ENCODE measurements at regions not wholly inside any gene's neighbourhood (a gene's known extent, or its start where the extent isn't known, plus 50 kb on each side); places are given as distances from the start of the nearest gene placed in this dataset.

DNA sequence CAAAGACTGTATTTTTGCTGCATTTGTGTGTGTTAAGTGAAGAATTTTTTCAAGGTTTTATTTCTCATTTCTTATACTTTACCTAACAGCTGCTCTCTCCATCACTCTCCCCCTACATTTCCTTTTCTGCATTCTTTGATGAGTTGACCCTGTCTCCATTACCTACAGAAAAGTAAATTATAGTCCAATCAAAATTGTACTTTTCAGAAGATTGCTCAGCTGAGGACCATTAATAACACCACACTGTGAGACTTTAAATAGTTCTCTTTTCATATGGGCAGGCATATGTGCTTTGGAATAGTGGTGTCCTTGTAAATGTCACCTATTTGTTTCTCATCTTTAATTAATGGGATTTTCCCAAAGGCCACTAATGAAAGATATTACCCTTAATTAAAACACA lies 234.7 kb upstream of the GPR149 start:
- TF ChIP-seq, protein P1, sequence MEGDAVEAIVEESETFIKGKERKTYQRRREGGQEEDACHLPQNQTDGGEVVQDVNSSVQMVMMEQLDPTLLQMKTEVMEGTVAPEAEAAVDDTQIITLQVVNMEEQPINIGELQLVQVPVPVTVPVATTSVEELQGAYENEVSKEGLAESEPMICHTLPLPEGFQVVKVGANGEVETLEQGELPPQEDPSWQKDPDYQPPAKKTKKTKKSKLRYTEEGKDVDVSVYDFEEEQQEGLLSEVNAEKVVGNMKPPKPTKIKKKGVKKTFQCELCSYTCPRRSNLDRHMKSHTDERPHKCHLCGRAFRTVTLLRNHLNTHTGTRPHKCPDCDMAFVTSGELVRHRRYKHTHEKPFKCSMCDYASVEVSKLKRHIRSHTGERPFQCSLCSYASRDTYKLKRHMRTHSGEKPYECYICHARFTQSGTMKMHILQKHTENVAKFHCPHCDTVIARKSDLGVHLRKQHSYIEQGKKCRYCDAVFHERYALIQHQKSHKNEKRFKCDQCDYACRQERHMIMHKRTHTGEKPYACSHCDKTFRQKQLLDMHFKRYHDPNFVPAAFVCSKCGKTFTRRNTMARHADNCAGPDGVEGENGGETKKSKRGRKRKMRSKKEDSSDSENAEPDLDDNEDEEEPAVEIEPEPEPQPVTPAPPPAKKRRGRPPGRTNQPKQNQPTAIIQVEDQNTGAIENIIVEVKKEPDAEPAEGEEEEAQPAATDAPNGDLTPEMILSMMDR (IDR thresholded peaks at IDR 0.05): no peak
- TF ChIP-seq EZH2 (IDR thresholded peaks at IDR 0.05) (no peak), EZH2phosphoT487 (IDR thresholded peaks at IDR 0.05) (no peak)

Data from neural progenitor cell (in vitro differentiated cells).